ENCODE measurements at regions not wholly inside any gene's neighbourhood (a gene's known extent, or its start where the extent isn't known, plus 50 kb on each side); places are given as distances from the start of the nearest gene placed in this dataset.

DNA sequence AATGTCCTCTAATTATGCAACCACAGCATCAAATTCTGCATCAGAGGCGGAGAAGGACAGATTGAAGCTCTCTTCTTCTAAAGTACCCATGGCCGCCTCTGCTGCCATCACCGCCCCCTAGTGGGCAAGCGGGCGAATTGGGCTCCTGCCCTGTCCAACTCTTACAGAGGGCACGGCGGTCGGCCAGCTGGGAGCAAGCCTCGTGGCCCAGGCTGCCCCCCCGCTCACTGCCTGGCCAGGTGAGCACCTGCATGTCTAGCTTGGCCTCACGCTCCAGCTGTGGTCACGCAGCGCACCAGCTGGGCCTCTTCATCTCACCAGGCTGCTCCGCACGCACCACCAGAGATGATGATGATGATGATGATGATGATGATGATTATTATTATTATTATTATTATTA lies 146.1 kb upstream of the TOM1L1 start:
- TF ChIP-seq CTCF (IDR thresholded peaks at IDR 0.05; ENCODE audit: low read depth, low read length) (peak; percentile 49), EZH2phosphoT487 (IDR thresholded peaks at IDR 0.05; ENCODE audit: low read depth) (no peak)

All from OCI-LY3 (cell line).